HCT116 (cell line): ENCODE measurements at regions not wholly inside any gene's neighbourhood (a gene's known extent, or its start where the extent isn't known, plus 50 kb on each side); places are given as distances from the start of the nearest gene placed in this dataset.

Source experiments
- ATAC-seq: fragments of 200-7000 bp; cut with Tn5 transposase; 2 replicates; pipeline ENCODE4 v1.9.1; 2020; ENCODE audit warnings: mild to moderate bottlenecking, moderate library complexity
- BruUV-seq: library from RNA; stranded (reverse); fragments of 400-500 nt; replicated peaks from 2 replicates; lab custom pipeline; 2021; lab: Mats Ljungman, UMichigan
- CTCF ChIA-PET: fragments of 300-600 bp; sonication (Branson Sonifier 250); formaldehyde crosslinking; loops from one replicate; lab custom pipeline; 2021; ENCODE audit warnings: antibody characterized with exemption; lab: Charles Lee
- POLR2A ChIA-PET: fragments of 300-600, 350-600 bp; sonication (Branson Sonifier 250); formaldehyde crosslinking; loops from one replicate; lab custom pipeline; 2021; ENCODE audit warnings: antibody characterized with exemption; lab: Charles Lee
- RAD21 ChIA-PET, 2 experiments: fragments of 300-600 bp; sonication (Branson Sonifier 250); formaldehyde crosslinking; loops; one replicate each; lab custom pipeline; 2023; ENCODE audit warnings: low total read pairs in 2 of 2; ENCODE audit not compliant: uncharacterized antibody in 2 of 2, unreplicated experiment in 2 of 2, low non-redundant PET in 1 of 2; lab: Charles Lee
- DNase-seq: peaks from one replicate; pipeline ENCODE4 v3.0.0-alpha.2; 2010; ENCODE audit warnings: low read depth, low spot score
- H2AFZ ChIP-seq: fragments of 200-600 bp; shearing (Covaris generic), sonication (generic); 2 replicates; pipeline ENCODE4 v1.6.1; 2017; ENCODE audit warnings: low read depth, mixed run types, mixed read lengths, antibody characterized with exemption, low read length; ENCODE audit not compliant: poor library complexity, severe bottlenecking
- H3K27ac ChIP-seq: 2 replicates; pipeline ENCODE4 v1.5.1; 2012; ENCODE audit warnings: low read depth, low read length
- H3K27me3 ChIP-seq: fragments of 200-600 bp; sonication (generic); 2 replicates; pipeline ENCODE4 v1.6.1; 2016; ENCODE audit warnings: mixed run types, low read length, mixed read lengths; ENCODE audit not compliant: insufficient read depth
- H3K36me3 ChIP-seq, 2 experiments: fragments of 200-500 bp in 1 of 2; fragments of 200-600 bp in 1 of 2; sonication (Bioruptor generic) in 1 of 2; sonication (generic) in 1 of 2; 2 replicates each; pipeline versions ENCODE4 v1.5.1 to v1.6.1; 2014 to 2016; ENCODE audit warnings: low read length in 2 of 2, inconsistent platforms in 1 of 2, mixed read lengths in 1 of 2, mixed run types in 1 of 2; ENCODE audit not compliant: insufficient read depth in 2 of 2, control insufficient read depth in 1 of 2
- H3K4me1 ChIP-seq, 2 experiments: fragments of 200-600 bp in 1 of 2; sonication (generic) in 1 of 2; 2 replicates each; pipeline versions ENCODE4 v1.5.1 to v1.6.1; 2012 to 2017; ENCODE audit warnings: low read length in 2 of 2, inconsistent platforms in 1 of 2, mild to moderate bottlenecking in 1 of 2, mixed read lengths in 1 of 2, mixed run types in 1 of 2, moderate library complexity in 1 of 2; ENCODE audit not compliant: insufficient read depth in 2 of 2, control insufficient read depth in 1 of 2
- H3K4me2 ChIP-seq: fragments of 200-600 bp; sonication (generic); 2 replicates; pipeline ENCODE4 v1.6.1; 2017; ENCODE audit warnings: mixed run types, low read length, mixed read lengths
- H3K4me3 ChIP-seq, 2 experiments: fragments of 200-600 bp in 1 of 2; sonication (generic) in 1 of 2; replicated peaks in 1 of 2; 2 replicates each; pipeline ENCODE4 v1.5.1; 2011 to 2016; ENCODE audit warnings: low read length in 2 of 2, control low read depth in 1 of 2, low read depth in 1 of 2, mild to moderate bottlenecking in 1 of 2, mixed read lengths in 1 of 2, mixed run types in 1 of 2
- H3K79me2 ChIP-seq: fragments of 200-600 bp; sonication (generic); 2 replicates; pipeline ENCODE4 v1.6.1; 2017; ENCODE audit warnings: mild to moderate bottlenecking, mixed run types, low read length, moderate library complexity, mixed read lengths; ENCODE audit not compliant: insufficient read depth
- H3K9ac ChIP-seq: fragments of 200-600 bp; sonication (generic); 2 replicates; pipeline ENCODE4 v1.6.1; 2016; ENCODE audit warnings: low read length, mixed read lengths
- H3K9me2 ChIP-seq: fragments of 200-600 bp; sonication (generic), shearing (Covaris generic); 2 replicates; pipeline ENCODE4 v1.6.1; 2017; ENCODE audit warnings: mixed run types, mild to moderate bottlenecking, moderate library complexity; ENCODE audit not compliant: insufficient read depth
- H3K9me3 ChIP-seq, 2 experiments: fragments of 200-500 bp in 1 of 2; fragments of 200-600 bp in 1 of 2; sonication (Bioruptor generic) in 1 of 2; sonication (generic) in 1 of 2; 2 replicates each; pipeline ENCODE4 v1.6.1; 2014 to 2017; ENCODE audit warnings: low read length in 2 of 2, mixed read lengths in 2 of 2, inconsistent platforms in 1 of 2, low read depth in 1 of 2, mild to moderate bottlenecking in 1 of 2, mixed run types in 1 of 2, moderate library complexity in 1 of 2; ENCODE audit not compliant: control insufficient read depth in 1 of 2, insufficient read depth in 1 of 2
- H4K20me1 ChIP-seq: fragments of 200-600 bp; sonication (generic), shearing (Covaris generic); 2 replicates; pipeline ENCODE4 v1.6.1; 2017; ENCODE audit warnings: mixed run types, mild to moderate bottlenecking, moderate library complexity; ENCODE audit not compliant: insufficient read depth
- ATF3 ChIP-seq: IDR thresholded peaks from 2 replicates; pipeline ENCODE4 v1.6.1; 2012
- CEBPB ChIP-seq: IDR thresholded peaks from 2 replicates; pipeline ENCODE4 v1.6.1; 2012; ENCODE audit warnings: low read depth
- ELF1 ChIP-seq: IDR thresholded peaks from 2 replicates; pipeline ENCODE4 v1.6.1; 2012; ENCODE audit warnings: low read depth, borderline replicate concordance
- EZH2 ChIP-seq: fragments of 200-600 bp; sonication (generic); IDR thresholded peaks from 2 replicates; pipeline ENCODE4 v1.6.1; 2017; ENCODE audit warnings: antibody characterized with exemption, mixed run types
- EZH2phosphoT487 ChIP-seq: fragments of 200-600 bp; IDR thresholded peaks from 2 replicates; pipeline ENCODE4 v1.6.1; 2018; ENCODE audit warnings: antibody characterized with exemption, borderline replicate concordance
- FOSL1 ChIP-seq: IDR thresholded peaks from 2 replicates; pipeline ENCODE4 v1.6.1; 2012; ENCODE audit warnings: low read depth
- POLR2A ChIP-seq: IDR thresholded peaks from 2 replicates; pipeline ENCODE4 v1.7.0; 2011; ENCODE audit warnings: borderline replicate concordance; ENCODE audit not compliant: insufficient read depth, insufficient read length; ENCODE audit errors: extremely low read depth
- POLR2AphosphoS5 ChIP-seq: IDR thresholded peaks from 2 replicates; pipeline ENCODE4 v1.6.1; 2011; ENCODE audit warnings: mild to moderate bottlenecking, low read depth, low read length, moderate library complexity
- SIN3A ChIP-seq: IDR thresholded peaks from 2 replicates; pipeline ENCODE4 v1.6.1; 2012; ENCODE audit warnings: low read depth
- SRF ChIP-seq: IDR thresholded peaks from 2 replicates; pipeline ENCODE4 v1.6.1; 2012; ENCODE audit warnings: low read depth
- TCF7L2 ChIP-seq: IDR thresholded peaks from 2 replicates; pipeline ENCODE4 v1.7.0; 2011; ENCODE audit warnings: borderline replicate concordance, inconsistent platforms; ENCODE audit not compliant: insufficient read depth, insufficient read length; ENCODE audit errors: extremely low read depth
- YY1 ChIP-seq: IDR thresholded peaks from 2 replicates; pipeline ENCODE4 v1.6.1; 2011; ENCODE audit warnings: low read length, low read depth, moderate library complexity, mild to moderate bottlenecking; ENCODE audit not compliant: insufficient replicate concordance; ENCODE audit errors: extremely low read depth
- ZFX ChIP-seq: fragments of 450-650 bp; IDR thresholded peaks from 2 replicates; pipeline ENCODE4 v1.6.1; 2017
- intact Hi-C: fragments of 100-400 bp; cut with micrococcal nuclease; formaldehyde crosslinking; loops from 2 replicates; pipeline ENCODE4 v1.10.0; 2022
- TF ChIP-seq, protein P1 (sequence below): IDR thresholded peaks from 2 replicates; pipeline ENCODE4 v1.6.1; 2012; ENCODE audit warnings: low read depth
- TF ChIP-seq, protein P2 (sequence below): IDR thresholded peaks from 2 replicates; pipeline ENCODE4 v1.6.1; 2011; ENCODE audit warnings: mild to moderate bottlenecking, low read length, moderate library complexity; ENCODE audit not compliant: insufficient replicate concordance; ENCODE audit errors: extremely low read depth
- TF ChIP-seq, protein P3 (sequence below): IDR thresholded peaks from 2 replicates; pipeline ENCODE4 v1.6.1; 2012

DNA sequence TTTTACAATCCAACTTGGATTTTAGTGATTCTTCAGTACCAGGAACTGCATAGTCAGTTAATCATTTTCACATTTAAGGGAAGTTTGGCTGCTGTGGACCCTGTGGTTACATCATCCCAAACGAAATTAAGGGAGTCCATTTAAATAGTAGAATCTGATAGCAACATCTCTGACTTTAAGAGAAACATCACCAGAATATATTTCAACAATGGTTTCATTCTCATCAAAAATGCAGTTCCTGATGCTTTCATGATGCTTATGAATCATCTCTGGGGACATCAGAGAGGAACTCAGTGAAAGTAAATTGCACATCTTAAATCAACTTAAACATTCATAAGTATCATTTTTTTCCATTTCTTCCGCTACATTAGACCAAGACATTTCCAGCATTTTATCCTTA lies 1170.7 kb downstream of the FSCB start:
- Histone ChIP-seq H3K9ac (no peak overlapping the region), H3K79me2 (no peaks in the 10 kb centered on the region), H3K36me3 (no peaks in the 10 kb centered on the region), H3K4me2 (no peak overlapping the region), H4K20me1 (no peaks in the 10 kb centered on the region)
- RAD21 ChIA-PET: no interaction called here
- TF ChIP-seq ZFX (no peak), EZH2 (no peak), YY1 (no peak), ATF3 (no peak), EZH2phosphoT487 (no peak), POLR2AphosphoS5 (no peak), SIN3A (no peak), FOSL1 (no peak), SRF (no peak), ELF1 (no peak), TCF7L2 (no peak), CEBPB (no peak), POLR2A (no peak)
- TF ChIP-seq, protein P1, sequence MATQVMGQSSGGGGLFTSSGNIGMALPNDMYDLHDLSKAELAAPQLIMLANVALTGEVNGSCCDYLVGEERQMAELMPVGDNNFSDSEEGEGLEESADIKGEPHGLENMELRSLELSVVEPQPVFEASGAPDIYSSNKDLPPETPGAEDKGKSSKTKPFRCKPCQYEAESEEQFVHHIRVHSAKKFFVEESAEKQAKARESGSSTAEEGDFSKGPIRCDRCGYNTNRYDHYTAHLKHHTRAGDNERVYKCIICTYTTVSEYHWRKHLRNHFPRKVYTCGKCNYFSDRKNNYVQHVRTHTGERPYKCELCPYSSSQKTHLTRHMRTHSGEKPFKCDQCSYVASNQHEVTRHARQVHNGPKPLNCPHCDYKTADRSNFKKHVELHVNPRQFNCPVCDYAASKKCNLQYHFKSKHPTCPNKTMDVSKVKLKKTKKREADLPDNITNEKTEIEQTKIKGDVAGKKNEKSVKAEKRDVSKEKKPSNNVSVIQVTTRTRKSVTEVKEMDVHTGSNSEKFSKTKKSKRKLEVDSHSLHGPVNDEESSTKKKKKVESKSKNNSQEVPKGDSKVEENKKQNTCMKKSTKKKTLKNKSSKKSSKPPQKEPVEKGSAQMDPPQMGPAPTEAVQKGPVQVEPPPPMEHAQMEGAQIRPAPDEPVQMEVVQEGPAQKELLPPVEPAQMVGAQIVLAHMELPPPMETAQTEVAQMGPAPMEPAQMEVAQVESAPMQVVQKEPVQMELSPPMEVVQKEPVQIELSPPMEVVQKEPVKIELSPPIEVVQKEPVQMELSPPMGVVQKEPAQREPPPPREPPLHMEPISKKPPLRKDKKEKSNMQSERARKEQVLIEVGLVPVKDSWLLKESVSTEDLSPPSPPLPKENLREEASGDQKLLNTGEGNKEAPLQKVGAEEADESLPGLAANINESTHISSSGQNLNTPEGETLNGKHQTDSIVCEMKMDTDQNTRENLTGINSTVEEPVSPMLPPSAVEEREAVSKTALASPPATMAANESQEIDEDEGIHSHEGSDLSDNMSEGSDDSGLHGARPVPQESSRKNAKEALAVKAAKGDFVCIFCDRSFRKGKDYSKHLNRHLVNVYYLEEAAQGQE: no peak
- TF ChIP-seq, protein P2, sequence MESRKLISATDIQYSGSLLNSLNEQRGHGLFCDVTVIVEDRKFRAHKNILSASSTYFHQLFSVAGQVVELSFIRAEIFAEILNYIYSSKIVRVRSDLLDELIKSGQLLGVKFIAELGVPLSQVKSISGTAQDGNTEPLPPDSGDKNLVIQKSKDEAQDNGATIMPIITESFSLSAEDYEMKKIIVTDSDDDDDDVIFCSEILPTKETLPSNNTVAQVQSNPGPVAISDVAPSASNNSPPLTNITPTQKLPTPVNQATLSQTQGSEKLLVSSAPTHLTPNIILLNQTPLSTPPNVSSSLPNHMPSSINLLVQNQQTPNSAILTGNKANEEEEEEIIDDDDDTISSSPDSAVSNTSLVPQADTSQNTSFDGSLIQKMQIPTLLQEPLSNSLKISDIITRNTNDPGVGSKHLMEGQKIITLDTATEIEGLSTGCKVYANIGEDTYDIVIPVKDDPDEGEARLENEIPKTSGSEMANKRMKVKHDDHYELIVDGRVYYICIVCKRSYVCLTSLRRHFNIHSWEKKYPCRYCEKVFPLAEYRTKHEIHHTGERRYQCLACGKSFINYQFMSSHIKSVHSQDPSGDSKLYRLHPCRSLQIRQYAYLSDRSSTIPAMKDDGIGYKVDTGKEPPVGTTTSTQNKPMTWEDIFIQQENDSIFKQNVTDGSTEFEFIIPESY: no peak
- TF ChIP-seq, protein P3, sequence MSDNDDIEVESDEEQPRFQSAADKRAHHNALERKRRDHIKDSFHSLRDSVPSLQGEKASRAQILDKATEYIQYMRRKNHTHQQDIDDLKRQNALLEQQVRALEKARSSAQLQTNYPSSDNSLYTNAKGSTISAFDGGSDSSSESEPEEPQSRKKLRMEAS: no peak
- TF ChIP-seq, all 23 proteins: peak for 0
- no peak overlapping the region for H3K4me3 ChIP-seq
- CTCF ChIA-PET: no interaction called here
- no peaks in the 10 kb centered on the region for H3K4me1 ChIP-seq
- H3K27me3 ChIP-seq: no peaks in the 10 kb centered on the region
- ATAC-seq (no peak), DNase-seq (no peak)
- intact Hi-C loops: no loop called here
- no TSS peak for BruUV-seq
- no peak overlapping the region for H2AFZ ChIP-seq
- no peak overlapping the region for H3K27ac ChIP-seq
- H3K9me3 ChIP-seq: no peaks in the 10 kb centered on the region
- POLR2A ChIA-PET: no interaction called here
- H3K9me2 ChIP-seq: no peaks in the 10 kb centered on the region
